ENCODE measurements at regions not wholly inside any gene's neighbourhood (a gene's known extent, or its start where the extent isn't known, plus 50 kb on each side); places are given as distances from the start of the nearest gene placed in this dataset.

GRCh38 chr9:97110696-97111095 lies 71.8 kb upstream of the CTSV start:
- Histone ChIP-seq H3K36me3 (ENCODE audit: control insufficient read depth in 2 of 4, insufficient read depth in 4 of 4, low read length in 3 of 4) (peaks cover 0 to 14% (median 1%) of the 10 kb centered on the region in 4 experiments; a peak in 3 of 8 replicates), H4K8ac (ENCODE audit: extremely low read depth, insufficient read depth, low read length) (no peak overlapping the region), H3K9me3 (ENCODE audit: insufficient read depth in 2 of 2, low read depth in 1 of 2, low read length in 1 of 2) (no peaks in the 10 kb centered on the region), H3K27me3 (replicated peaks in 1 of 4; ENCODE audit: control insufficient read depth in 3 of 4, extremely low read depth in 1 of 4, insufficient read depth in 3 of 4, low read length in 3 of 4) (no peaks in the 10 kb centered on the region), H2AK5ac (ENCODE audit: low read depth, low read length) (no peak overlapping the region), H3K79me2 (ENCODE audit: control insufficient read depth in 1 of 2, insufficient read depth in 2 of 2, low read length in 2 of 2) (no peaks in the 10 kb centered on the region), H4K20me1 (replicated peaks in 1 of 2; ENCODE audit: control insufficient read depth in 1 of 2, insufficient read depth in 2 of 2, low read length in 2 of 2) (no peaks in the 10 kb centered on the region), H3K4me2 (ENCODE audit: insufficient read depth in 1 of 2, low read depth in 2 of 2, low read length in 2 of 2) (no peak overlapping the region), H2BK120ac (replicated peaks; ENCODE audit: low read depth, low read length) (no peak overlapping the region), H4K5ac (ENCODE audit: insufficient read length, low read depth, low read length) (no peak overlapping the region), H2AFZ (ENCODE audit: low read length) (no peak overlapping the region), H4K91ac (replicated peaks; ENCODE audit: insufficient read length, low read length) (no peak overlapping the region), H2BK5ac (ENCODE audit: low read depth, low read length) (no peak overlapping the region), H2BK20ac (ENCODE audit: low read length) (no peak overlapping the region), H3K14ac (ENCODE audit: insufficient read length) (no peak overlapping the region), H3K27ac (ENCODE audit: low read depth, low read length) (no peak overlapping the region), H3K23ac (ENCODE audit: insufficient read length) (no peak overlapping the region), H3K79me1 (ENCODE audit: low read depth, low read length) (no peaks in the 10 kb centered on the region), H3K23me2 (ENCODE audit: low read depth, low read length) (no peaks in the 10 kb centered on the region), H3K4me1 (replicated peaks in 1 of 4; ENCODE audit: control insufficient read depth in 3 of 4, insufficient read depth in 4 of 4, low read length in 3 of 4) (no peaks in the 10 kb centered on the region), H3K9ac (replicated peaks in 1 of 4; ENCODE audit: extremely low read depth in 1 of 4, low read depth in 3 of 4, low read length in 3 of 4) (no peak overlapping the region), H3K18ac (ENCODE audit: extremely low read depth, low read length) (no peak overlapping the region), H3K4me3 (ENCODE audit: extremely low read depth in 1 of 4, insufficient read depth in 2 of 4, low read depth in 3 of 4, low read length in 4 of 4) (no peak overlapping the region), H3K56ac (replicated peaks; ENCODE audit: insufficient read length, low read depth, low read length) (no peak overlapping the region), H2BK15ac (ENCODE audit: low read length) (no peak overlapping the region), H3K4ac (replicated peaks; ENCODE audit: insufficient read length, low read depth, low read length) (no peak overlapping the region), H2BK12ac (ENCODE audit: low read depth, low read length) (no peak overlapping the region)
- 90% methylated on average over 2 of the region's 2 CpGs; no CpG with 5 or more reads in 1 of the 2 experiments for WGBS, 2 experiments (ENCODE audit: extremely low coverage in 1 of 2, insufficient coverage in 1 of 2, insufficient read length in 1 of 2, insufficient replicate concordance in 2 of 2, low coverage in 1 of 2, low lambda C conversion rate in 2 of 2, missing lambda C conversion rate in 1 of 2)
- DNase-seq (ENCODE audit: low read depth in 1 of 2, low spot score in 2 of 2) (no peak), FAIRE-seq (no peak)
- CTCF ChIA-PET (ENCODE audit: partially characterized antibody): interaction anchor here (1.0 to 1.8 kb wide), 2 partner anchors 72 to 254 kb away, joined by 7 to 10 read pairs; partner anchors contain the start of gene CTSV
- TF ChIP-seq SP4 (IDR thresholded peaks at IDR 0.05; ENCODE audit: low read length): no peak
- TF ChIP-seq NRF1 (IDR thresholded peaks at IDR 0.05; ENCODE audit: low read depth, low read length): no peak
- TF ChIP-seq CHD1 (IDR thresholded peaks at IDR 0.05; ENCODE audit: low read depth, low read length): no peak
- TF ChIP-seq TCF12 (IDR thresholded peaks at IDR 0.05; ENCODE audit: low read depth, low read length): no peak
- TF ChIP-seq PHF8 (conservative IDR thresholded peaks at IDR 0.05; ENCODE audit: low read depth, low read length): no peak
- no peak for TF ChIP-seq ATF2 (IDR thresholded peaks at IDR 0.05; ENCODE audit: low read length)
- TF ChIP-seq EZH2 (IDR thresholded peaks at IDR 0.05; ENCODE audit: low read depth, low read length, severe bottlenecking): no peak
- POLR2A ChIA-PET (ENCODE audit: partially characterized antibody): interaction anchor here (0.6 to 1.2 kb wide), 4 partner anchors 11 to 454 kb away, joined by 3 read pairs; no protein-coding TSS in a partner anchor

Measured in H1 (cell line).